ENCODE measurements at regions not wholly inside any gene's neighbourhood (a gene's known extent, or its start where the extent isn't known, plus 50 kb on each side); places are given as distances from the start of the nearest gene placed in this dataset.
"Not testable (repeated sequence)": the region's sequence is repeated elsewhere in the genome, so short reads cannot be mapped to it uniquely, and the experiment has no call there.

GRCh38 chr5:32876791-32877190, 165.7 kb downstream of the NPR3 start:
- H3K27ac ChIP-seq: no peak overlapping the region
- DNase-seq: no peak
- H3K4me1 ChIP-seq: no peaks in the 10 kb centered on the region
- no peaks in the 10 kb centered on the region for H3K36me3 ChIP-seq (ENCODE audit: insufficient read depth in 1 of 2, low read depth in 1 of 2)
- H3K9me3 ChIP-seq: peaks cover 17% of the 10 kb centered on the region
- no peak for TF ChIP-seq CTCF (IDR thresholded peaks at IDR 0.05)
- no peak overlapping the region for H3K4me3 ChIP-seq
- no peaks in the 10 kb centered on the region for H3K27me3 ChIP-seq (ENCODE audit: insufficient read depth in 3 of 3, low read length in 2 of 3)
- intact Hi-C loops (cut with DNase I): no loop called here
- ATAC-seq: no peak
- 21 to 35% (median 22%) methylated on average over 1 of the region's 1 CpG for WGBS, 3 donors

DNA sequence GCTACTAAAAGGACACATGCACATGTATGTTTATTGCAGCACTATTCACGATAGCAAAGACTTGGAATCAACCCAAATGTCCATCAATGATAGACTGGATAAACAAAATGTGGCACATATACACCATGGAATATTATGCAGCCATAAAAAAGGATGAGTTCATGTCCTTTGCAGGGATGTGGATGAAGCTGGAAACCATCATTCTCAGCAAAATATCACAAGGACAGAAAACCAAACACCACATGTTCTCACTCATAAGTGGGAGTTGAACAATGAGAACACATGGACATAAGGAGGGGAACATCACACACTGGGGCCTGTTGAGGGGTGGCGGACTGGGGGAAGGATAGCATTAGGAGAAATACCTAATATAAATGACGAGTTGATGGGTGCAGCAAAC, 168.2 kb downstream of the NPR3 start:
- H3K9me3 ChIP-seq: peaks cover 24% of the 10 kb centered on the region
- H3K4me1 ChIP-seq; H3K36me3 ChIP-seq (ENCODE audit: insufficient read depth in 1 of 2, low read depth in 1 of 2); DNase-seq; H3K27ac ChIP-seq; H3K27me3 ChIP-seq (ENCODE audit: insufficient read depth in 3 of 3, low read length in 2 of 3); H3K4me3 ChIP-seq; intact Hi-C loops (cut with DNase I); ATAC-seq: not testable (repeated sequence)
- 65 to 74% (median 69%) methylated on average over 3 of the region's 3 CpGs for WGBS, 3 donors

DNA sequence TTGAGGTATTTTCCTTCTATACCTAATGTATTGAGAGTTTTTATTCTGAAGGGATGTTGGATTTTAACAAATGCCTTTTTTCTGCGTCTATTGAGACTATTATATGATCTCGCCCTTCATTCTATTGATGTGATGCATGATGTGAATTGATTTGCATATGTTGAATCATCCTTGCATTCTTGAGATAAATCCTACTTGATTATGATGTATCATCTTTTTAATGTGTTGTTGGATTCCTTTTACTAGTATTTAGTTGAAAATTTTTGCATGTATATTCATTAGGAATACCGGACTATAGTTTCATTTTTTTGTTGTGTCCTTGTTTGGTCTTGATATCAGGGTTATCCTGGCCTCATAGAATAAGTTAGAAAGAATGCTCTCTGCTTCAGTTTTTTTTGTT, 169.7 kb downstream of the NPR3 start:
- no peak for TF ChIP-seq CTCF (IDR thresholded peaks at IDR 0.05)
- Histone ChIP-seq H3K4me1 (no peaks in the 10 kb centered on the region), H3K9me3 (peaks cover 24% of the 10 kb centered on the region), H3K4me3 (no peak overlapping the region), H3K36me3 (ENCODE audit: insufficient read depth in 1 of 2, low read depth in 1 of 2) (no peaks in the 10 kb centered on the region), H3K27ac (no peak overlapping the region), H3K27me3 (ENCODE audit: insufficient read depth in 3 of 3, low read length in 2 of 3) (no peaks in the 10 kb centered on the region)
- DNase-seq: no peak
- intact Hi-C loops (cut with DNase I): no loop called here
- ATAC-seq: no peak
- WGBS, 3 donors: 54 to 75% (median 68%) methylated on average over 3 of the region's 3 CpGs

- ATAC-seq (no peak), DNase-seq (no peak)
- H3K27me3 ChIP-seq (ENCODE audit: insufficient read depth in 3 of 3, low read length in 2 of 3): no peaks in the 10 kb centered on the region
- no peaks in the 10 kb centered on the region for H3K36me3 ChIP-seq (ENCODE audit: insufficient read depth in 1 of 2, low read depth in 1 of 2)
- H3K9me3 ChIP-seq: peaks cover 14% of the 10 kb centered on the region
- H3K4me1 ChIP-seq: no peaks in the 10 kb centered on the region
- TF ChIP-seq CTCF (IDR thresholded peaks at IDR 0.05): no peak
- no peak overlapping the region for H3K27ac ChIP-seq
- H3K4me3 ChIP-seq: no peak overlapping the region
- WGBS, 3 donors: 37 to 46% (median 44%) methylated on average over 2 of the region's 2 CpGs
- intact Hi-C loops (cut with DNase I): no loop called here
Measured at GRCh38 chr5:32887390-32887789, 176.3 kb downstream of the NPR3 start.

- DNase-seq (no peak), ATAC-seq (no peak)
- intact Hi-C loops (cut with DNase I): no loop called here
- H3K4me3 ChIP-seq: no peak overlapping the region
- H3K9me3 ChIP-seq: peaks cover under 1% of the 10 kb centered on the region
- H3K27ac ChIP-seq: no peak overlapping the region
- H3K27me3 ChIP-seq (ENCODE audit: insufficient read depth in 3 of 3, low read length in 2 of 3): no peaks in the 10 kb centered on the region
- no peaks in the 10 kb centered on the region for H3K36me3 ChIP-seq (ENCODE audit: insufficient read depth in 1 of 2, low read depth in 1 of 2)
- TF ChIP-seq CTCF (IDR thresholded peaks at IDR 0.05): no peak
- no peaks in the 10 kb centered on the region for H3K4me1 ChIP-seq
- 47 to 86% (median 66%) methylated on average over 1 of the region's 1 CpG for WGBS, 3 donors
Measured at GRCh38 chr5:32889078-32889477, 178.0 kb downstream of the NPR3 start.
